ENCODE measurements at regions not wholly inside any gene's neighbourhood (a gene's known extent, or its start where the extent isn't known, plus 50 kb on each side); places are given as distances from the start of the nearest gene placed in this dataset.

DNA sequence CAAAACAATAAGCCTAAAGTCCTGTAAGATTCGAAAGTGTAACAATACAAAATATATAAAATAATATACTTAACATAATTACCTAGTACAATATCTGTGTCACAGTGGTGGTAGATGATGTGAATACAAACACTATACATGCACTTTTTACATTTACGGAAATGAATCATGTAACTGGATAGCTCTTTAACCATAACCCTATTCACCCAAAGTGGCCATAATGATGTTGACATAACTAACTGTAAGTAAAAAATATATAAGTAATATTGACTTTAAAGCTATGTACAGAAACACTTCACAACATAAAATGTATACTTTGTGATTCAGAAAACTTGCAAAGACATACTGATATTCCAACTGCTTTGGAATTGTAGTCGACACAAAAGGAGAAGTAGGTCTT, 616.9 kb upstream of the SLC8A1 start:
- no peak for DNase-seq

DNA sequence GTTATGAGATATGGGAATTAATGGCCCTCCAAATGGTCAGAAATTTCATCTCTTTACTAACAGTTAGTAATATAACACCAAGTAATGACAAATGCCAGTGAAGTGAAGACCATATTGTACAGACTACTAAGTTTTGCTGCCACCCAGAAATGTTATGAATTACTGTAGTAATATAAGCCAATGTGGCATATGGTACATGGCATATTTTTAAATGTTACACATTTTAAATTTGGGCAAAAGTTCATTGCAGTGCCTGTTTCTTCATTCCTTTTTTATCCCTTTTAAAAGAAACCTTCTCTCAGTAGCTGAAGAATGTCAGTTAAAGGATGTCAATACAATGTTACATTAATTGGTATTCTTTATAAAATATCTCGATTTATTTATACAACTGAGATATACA, 626.5 kb upstream of the SLC8A1 start:
- DNase-seq, result no peak

GRCh38 chr2:41079011-41079410, 627.1 kb upstream of the SLC8A1 start:
- DNase-seq, result no peak

DNA sequence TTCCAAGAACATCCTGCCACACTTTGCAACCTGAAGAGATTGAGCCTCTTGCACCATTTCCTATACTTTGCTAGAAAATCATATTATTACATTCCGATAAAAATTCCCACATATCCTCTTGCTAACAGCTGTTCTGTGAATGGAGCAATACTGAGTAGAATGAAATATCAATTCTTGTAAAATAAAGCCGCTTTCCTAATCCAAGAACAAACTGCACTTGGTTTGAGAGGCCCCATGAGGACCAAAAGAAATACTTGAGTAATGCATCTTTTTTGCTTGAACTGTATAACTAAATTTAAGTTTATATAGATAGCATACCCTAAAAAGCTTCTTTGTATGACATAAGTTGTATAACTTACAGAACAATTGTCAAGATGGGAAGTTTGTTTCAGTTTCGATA, 632.4 kb upstream of the SLC8A1 start:
- no peak for DNase-seq

DNA sequence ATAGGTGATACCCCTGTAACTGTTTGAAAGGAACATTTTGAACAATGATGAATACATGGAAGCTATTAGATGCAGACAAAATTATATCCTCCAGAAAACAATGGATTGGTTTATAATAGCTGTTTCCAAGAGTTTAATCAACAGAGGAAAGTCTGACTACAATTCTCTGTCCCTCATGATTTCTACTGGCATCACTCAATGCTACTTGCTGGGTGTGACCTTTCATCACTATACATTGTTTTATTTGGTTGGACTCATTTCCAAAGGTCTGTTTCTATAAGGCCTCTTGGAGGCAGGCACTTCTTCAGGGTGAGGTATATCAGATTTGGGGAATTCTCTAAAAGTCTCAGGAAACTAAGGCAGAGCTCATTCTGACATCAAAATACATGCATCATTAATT, 636.1 kb upstream of the SLC8A1 start:
- no peak for DNase-seq

DNA sequence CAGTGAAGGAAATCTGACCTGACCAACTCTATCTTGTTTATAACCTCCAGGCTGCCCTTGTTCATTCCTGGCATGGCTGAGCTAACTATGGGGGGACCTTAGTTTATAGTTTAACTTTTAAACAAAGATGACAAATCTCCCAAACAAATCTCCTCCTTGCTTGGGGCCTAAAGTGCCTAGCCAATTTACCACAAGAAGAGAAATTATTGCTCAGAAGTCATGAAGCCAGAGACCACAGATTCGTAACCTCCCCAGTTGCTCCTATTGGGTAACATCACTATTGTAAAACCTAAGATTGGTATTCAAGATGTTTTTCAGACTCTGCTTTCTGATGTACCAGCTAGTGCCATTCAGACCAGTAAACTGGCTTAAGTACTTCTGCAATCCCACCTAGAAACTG, 649.4 kb upstream of the SLC8A1 start:
- no peak for DNase-seq

GRCh38 chr2:41109744-41110143, 657.9 kb upstream of the SLC8A1 start:
- no peak for DNase-seq

DNA sequence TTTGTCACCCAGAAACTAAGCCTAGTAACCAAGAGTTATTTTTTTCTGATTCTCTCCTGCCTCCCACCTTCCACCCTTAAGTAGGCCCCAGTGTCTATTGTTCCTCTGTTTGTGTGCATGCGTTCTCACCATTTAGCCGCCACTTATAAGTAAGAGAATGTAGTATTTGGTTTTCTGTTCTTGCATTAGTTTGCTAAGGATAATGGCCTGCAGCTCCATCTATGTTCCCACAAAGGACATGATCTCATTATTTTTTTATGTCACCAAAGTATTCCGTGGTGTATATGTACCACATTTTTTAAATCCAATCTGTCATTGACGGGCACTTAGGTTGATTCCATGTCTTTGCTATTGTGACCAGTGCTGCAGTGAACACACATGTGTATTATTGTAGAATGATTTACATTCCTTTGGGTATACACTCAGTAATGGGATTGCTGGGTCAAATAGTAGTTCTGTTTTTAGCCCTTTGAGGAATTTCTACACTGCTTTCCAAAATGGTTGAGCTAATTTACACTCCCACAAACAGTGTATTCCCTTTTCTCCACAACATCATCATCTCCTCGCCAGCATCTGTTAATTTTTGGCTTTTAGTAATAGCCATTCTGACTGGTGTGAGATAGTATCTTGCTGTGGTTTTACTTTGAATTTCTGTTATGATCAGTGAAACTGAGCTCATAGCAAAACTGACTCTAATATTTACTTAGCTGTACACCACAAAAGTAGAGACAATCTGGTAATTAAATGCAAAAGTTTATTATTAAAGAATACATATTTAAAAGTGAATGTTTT, 660.1 kb upstream of the SLC8A1 start:
- no peak for DNase-seq

DNA sequence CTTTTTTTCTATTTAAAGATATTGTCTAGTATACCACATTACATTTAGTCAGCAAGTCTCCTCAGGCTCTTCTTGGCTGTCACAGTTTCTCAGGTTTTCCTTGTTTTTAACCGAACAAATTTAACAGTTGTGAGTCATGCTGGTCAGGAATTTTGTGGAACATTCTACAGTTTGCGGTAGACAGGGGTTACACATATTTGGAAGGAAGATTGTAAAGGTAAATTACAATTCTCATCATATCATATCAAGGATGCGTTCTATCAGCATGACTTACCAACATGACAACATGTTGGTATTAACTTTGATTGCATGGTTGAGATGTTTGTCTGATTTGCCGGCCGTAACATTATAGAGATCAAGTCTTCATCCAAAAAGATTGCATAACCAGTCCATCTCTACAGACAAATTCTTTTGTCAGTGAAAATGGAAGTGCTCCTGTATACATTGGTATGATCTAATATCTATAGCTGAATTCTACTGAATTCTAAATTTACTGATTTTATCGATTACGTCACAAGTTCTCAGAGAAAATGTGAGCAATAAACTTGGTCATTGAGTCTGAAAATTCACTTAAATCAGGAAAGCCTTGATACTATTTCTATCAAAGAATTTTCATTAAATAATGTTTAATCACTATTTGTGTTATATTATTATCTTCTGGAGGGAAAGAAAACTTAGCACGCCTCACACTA, 664.4 kb upstream of the SLC8A1 start:
- DNase-seq, result no peak

DNA sequence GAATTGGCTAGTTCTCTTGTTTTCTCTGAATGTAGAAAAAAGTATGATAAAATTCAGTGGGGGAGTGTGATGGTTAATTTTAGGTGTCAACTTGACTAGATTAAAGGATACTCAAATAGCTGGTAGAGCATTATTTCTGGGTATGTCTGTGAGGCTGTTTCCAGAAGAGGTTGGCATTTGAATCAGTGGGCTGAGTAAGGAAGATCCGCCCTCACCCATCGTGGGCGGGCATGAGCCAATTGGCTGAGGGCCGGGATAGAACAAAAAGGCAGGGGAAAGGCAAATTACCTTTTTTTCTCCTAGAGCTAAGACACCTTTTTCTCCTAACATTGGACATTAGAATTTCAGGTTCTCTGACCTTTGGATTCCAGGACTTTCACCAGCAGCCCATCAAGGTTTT, 667.6 kb upstream of the SLC8A1 start:
- DNase-seq, result no peak

- no peak for DNase-seq
Observed at GRCh38 chr2:41123341-41123740, 671.5 kb upstream of the SLC8A1 start.

DNA sequence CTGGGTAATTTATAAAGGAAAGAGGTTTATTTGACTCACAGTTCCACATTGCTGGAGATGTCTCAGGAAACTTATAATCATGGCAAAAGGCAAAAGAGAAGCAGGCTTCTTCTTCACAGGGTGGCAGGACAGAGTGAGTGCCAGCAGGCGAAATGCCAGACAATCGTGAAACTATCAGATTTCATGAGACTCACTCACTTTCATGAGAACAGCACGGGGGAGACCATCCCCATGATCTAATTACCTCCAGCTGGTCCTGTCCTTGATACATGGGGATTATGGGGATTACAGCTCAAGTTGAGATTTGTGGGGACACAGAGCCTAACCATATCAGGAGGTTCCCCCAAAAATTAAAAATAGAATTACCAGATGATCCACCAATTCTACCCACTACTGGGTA, 675.5 kb upstream of the SLC8A1 start:
- no peak for DNase-seq

DNA sequence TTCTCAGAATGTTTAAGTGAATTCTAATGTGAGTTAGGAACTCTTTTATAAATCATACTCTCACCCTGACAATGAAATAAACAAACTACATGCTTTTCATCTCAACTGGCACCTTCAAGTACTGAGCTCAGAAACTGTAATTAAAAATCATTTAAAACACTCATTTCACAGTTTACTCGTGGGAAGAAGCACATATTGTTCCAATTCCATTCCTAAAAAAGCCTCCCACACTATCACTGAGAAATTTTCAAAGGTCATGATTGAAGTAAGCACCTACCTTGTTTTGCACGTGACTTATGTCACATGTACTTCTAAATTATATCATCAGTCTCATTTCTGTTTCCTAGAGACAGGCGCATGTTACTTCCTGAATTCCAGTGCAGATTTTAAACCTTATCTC, 678.1 kb upstream of the SLC8A1 start:
- no peak for DNase-seq

DNA sequence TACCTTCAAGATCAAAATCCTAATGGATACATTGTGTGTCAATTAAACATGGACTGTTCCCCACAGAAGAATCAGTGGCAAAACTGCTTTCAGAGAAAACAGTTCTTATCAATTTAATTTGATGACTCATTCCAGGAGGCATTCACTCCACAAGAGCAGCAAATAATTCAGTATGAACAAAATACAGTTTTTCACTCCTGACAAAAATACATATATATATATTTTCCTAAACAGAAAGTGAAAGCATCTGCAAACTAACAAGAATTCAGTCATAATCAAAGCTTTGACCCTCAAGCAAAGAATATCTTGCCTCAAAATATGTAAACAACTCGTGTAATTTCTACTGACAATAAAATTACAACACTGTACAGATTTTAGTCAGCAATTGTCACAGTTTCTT, 685.1 kb upstream of the SLC8A1 start:
- DNase-seq, result no peak

- DNase-seq, result no peak
Observed at GRCh38 chr2:41141146-41141791, 689.4 kb upstream of the SLC8A1 start.

DNA sequence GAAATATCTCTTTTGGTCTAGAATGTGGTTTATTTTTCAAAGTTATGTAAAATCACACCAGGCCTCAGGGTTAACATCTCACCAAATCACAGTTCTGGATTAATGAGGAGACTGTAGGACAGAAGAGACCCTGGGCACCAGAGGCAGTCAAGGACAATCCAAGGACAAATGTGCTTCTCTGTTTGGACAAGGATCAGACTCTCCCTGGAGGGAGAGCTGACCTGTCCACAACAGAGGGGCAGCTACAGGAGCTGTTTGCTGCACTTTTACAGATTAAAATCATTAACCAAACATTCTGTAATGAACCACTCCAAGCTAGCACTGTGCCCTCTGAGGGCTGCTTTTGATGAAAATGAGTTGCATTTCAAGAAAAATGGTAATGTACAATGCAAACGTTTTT, 690.6 kb upstream of the SLC8A1 start:
- no peak for DNase-seq

- no peak for DNase-seq
Observed at GRCh38 chr2:41145066-41145465, 693.2 kb upstream of the SLC8A1 start.

GRCh38 chr2:41149054-41149453, 697.2 kb upstream of the SLC8A1 start:
- DNase-seq, result no peak

DNA sequence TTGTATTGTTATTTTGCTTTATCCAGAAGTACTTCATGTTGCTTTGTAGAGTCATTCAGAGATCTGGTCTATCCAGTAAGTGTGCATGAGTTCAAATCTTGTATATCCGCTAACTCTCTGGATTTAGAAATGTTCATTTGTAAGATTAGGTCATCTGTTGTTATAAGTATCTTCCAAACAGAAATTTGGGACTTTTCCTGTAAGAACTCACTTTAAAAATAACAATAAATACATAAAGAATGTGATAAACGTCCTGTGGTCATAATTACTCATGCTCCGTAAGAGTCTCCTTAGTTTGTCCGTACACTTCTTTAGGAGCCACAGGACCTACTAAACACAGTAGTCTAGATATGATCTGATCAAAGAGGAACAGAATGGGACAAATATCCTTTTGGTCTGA, 699.9 kb upstream of the SLC8A1 start:
- DNase-seq, result no peak

GRCh38 chr2:41152318-41152717, 700.4 kb upstream of the SLC8A1 start:
- DNase-seq, result no peak

DNA sequence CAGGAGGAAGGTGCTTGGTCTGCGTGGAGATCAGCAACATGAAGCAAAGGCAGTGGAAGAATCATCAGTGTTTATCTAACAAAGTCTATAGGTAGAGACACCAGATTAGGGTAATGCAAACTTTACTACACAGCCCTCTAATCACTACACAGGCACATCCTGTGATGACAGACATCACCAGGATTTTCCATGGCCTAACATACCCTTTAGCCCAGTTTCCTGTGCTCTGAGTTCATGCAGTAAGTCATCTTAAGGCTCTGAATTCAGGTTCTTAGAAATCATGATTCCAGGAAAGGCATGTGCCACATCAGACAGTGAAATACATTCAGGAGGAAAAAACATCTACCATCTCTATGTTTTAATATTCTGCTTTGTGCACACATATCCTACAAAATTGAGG, 708.5 kb upstream of the SLC8A1 start:
- no peak for DNase-seq

DNA sequence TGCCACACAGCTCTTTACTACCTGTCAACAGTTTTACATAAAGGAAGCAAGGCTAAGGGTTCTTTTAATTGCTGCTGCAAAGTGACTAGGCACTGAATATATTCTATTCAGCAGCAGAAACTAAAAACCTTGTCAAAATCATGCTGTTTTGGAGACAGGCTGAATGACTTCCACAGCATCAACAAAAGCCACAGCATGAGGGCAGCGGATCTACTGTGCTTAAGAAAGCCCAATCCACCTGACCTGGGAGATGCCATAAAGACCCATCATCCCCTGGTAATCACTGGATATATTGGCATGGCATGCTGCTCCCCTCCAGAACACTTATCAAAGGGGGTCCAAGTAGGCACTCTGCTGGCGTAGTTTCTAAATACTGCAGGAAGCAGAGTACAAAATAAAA, 715.1 kb upstream of the SLC8A1 start:
- DNase-seq, result no peak

- no peak for DNase-seq
Observed at GRCh38 chr2:41169744-41170143, 717.9 kb upstream of the SLC8A1 start.

DNA sequence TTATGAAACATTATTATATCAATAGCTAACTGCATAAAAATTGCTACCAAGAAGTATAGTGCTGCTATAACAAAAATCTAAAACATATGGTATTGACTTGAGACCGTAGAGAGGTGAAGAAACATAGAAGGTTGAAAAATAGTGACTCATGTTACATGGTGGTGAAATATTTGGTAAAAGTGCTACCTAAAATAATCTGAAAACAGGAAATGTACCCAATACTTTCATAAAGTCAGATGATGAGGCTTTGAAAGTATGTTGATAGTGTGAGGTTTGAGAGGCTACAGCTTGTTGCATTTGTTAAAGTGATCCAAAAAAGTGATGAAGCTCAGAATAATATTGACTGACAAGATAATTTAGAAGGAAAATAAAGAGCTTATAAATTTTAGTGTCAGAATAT, 718.7 kb upstream of the SLC8A1 start:
- no peak for DNase-seq

Data from CD4-positive, alpha-beta T cell treated with Interleukin-17A for 4 hours (primary cell).